ENCODE measurements at regions not wholly inside any gene's neighbourhood (a gene's known extent, or its start where the extent isn't known, plus 50 kb on each side); places are given as distances from the start of the nearest gene placed in this dataset.

DNA sequence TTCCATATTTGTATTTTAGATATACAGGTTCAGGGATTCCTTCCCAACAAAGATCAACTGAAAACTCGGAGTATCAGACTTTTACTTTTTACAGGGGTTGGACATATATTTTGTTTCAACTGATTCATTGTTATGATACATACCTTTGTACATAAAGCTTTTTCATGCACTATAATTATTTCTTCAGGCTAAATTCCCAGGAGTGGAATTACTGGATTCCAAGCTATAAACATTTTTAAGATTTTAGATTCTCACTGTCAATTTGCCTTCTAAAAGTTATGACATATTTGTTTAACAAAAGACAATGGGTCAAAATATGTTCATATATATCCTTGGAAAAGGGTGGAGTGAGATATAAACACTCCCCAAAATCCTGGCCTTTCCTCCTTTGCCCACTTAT is 449.0 kb downstream of the PDCD6IP start:
- H4K20me1 ChIP-seq (ENCODE audit: insufficient read depth, low read length) = no peaks in the 10 kb centered on the region
- no peak overlapping the region for H3K4me2 ChIP-seq (ENCODE audit: low read length)
- H3K4me1 ChIP-seq (ENCODE audit: low read length) = peaks cover 4% of the 10 kb centered on the region
- no peak for TF ChIP-seq EZH2phosphoT487 (IDR thresholded peaks at IDR 0.05; ENCODE audit: low read depth)
- no peak overlapping the region for H3K9ac ChIP-seq (ENCODE audit: low read length)
- H3K4me3 ChIP-seq (ENCODE audit: low read length) = no peak overlapping the region
- H2AFZ ChIP-seq (ENCODE audit: low read depth, low read length) = no peak overlapping the region
- no peaks in the 10 kb centered on the region for H3K36me3 ChIP-seq (replicated peaks; ENCODE audit: low read depth, low read length)
- no peak overlapping the region for H3K27ac ChIP-seq (ENCODE audit: low read length)
- H3K79me2 ChIP-seq (ENCODE audit: low read length) = no peaks in the 10 kb centered on the region
- no peaks in the 10 kb centered on the region for H3K27me3 ChIP-seq (ENCODE audit: low read depth, low read length)
- no peaks in the 10 kb centered on the region for H3K9me3 ChIP-seq (ENCODE audit: insufficient read depth, low read length)

- no peak for TF ChIP-seq CTCF (IDR thresholded peaks at IDR 0.05; ENCODE audit: low read depth, low read length)
- no peak for TF ChIP-seq EZH2phosphoT487 (IDR thresholded peaks at IDR 0.05; ENCODE audit: low read depth)
- H3K79me2 ChIP-seq (ENCODE audit: low read length) = no peaks in the 10 kb centered on the region
- no peaks in the 10 kb centered on the region for H4K20me1 ChIP-seq (ENCODE audit: insufficient read depth, low read length)
- H3K4me3 ChIP-seq (ENCODE audit: low read length) = no peak overlapping the region
- H3K36me3 ChIP-seq (replicated peaks; ENCODE audit: low read depth, low read length) = no peaks in the 10 kb centered on the region
- H2AFZ ChIP-seq (ENCODE audit: low read depth, low read length) = peak overlapping the region; percentile 67
- H3K27me3 ChIP-seq (ENCODE audit: low read depth, low read length) = no peaks in the 10 kb centered on the region
- H3K9ac ChIP-seq (ENCODE audit: low read length) = no peak overlapping the region
- no peak overlapping the region for H3K27ac ChIP-seq (ENCODE audit: low read length)
- H3K4me2 ChIP-seq (ENCODE audit: low read length) = no peak overlapping the region
- H3K9me3 ChIP-seq (ENCODE audit: insufficient read depth, low read length) = no peaks in the 10 kb centered on the region
- peaks cover 4% of the 10 kb centered on the region for H3K4me1 ChIP-seq (ENCODE audit: low read length)
Measured at GRCh38 chr3:34248352-34248751, 449.9 kb downstream of the PDCD6IP start.

DNA sequence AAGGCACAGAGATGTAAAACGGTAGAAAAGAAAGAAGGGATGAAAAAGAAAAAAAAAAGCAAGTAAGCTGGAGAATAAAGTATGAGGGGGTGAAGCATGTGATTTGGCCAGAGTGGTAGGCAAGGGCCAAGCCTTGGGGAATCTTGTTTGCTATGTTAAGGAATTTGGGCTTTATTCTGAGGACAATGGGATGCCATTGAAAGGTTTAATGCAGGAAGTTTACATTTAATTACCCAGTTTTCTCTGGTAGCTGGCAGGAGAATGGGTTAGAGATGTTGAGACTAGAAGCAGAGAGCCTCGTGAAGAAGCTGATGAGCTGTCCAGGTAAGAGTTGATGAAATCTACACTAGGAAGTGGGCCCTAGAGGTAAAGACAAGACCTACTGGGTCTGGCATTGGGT is 455.9 kb downstream of the PDCD6IP start:
- Histone ChIP-seq H4K20me1 (ENCODE audit: insufficient read depth, low read length) (no peaks in the 10 kb centered on the region), H3K4me3 (ENCODE audit: low read length) (no peak overlapping the region), H3K4me1 (ENCODE audit: low read length) (no peaks in the 10 kb centered on the region), H3K4me2 (ENCODE audit: low read length) (no peak overlapping the region), H3K79me2 (ENCODE audit: low read length) (no peaks in the 10 kb centered on the region), H3K9me3 (ENCODE audit: insufficient read depth, low read length) (no peaks in the 10 kb centered on the region), H3K27ac (ENCODE audit: low read length) (no peak overlapping the region), H3K36me3 (replicated peaks; ENCODE audit: low read depth, low read length) (no peaks in the 10 kb centered on the region), H2AFZ (ENCODE audit: low read depth, low read length) (no peak overlapping the region), H3K9ac (ENCODE audit: low read length) (no peak overlapping the region), H3K27me3 (ENCODE audit: low read depth, low read length) (peaks cover 3% of the 10 kb centered on the region; the same call in 1 of the 2 replicates)
- TF ChIP-seq CTCF (IDR thresholded peaks at IDR 0.05; ENCODE audit: low read depth, low read length) (no peak), EZH2phosphoT487 (IDR thresholded peaks at IDR 0.05; ENCODE audit: low read depth) (no peak)

- H3K4me2 ChIP-seq (ENCODE audit: low read length) = no peak overlapping the region
- H4K20me1 ChIP-seq (ENCODE audit: insufficient read depth, low read length) = no peaks in the 10 kb centered on the region
- no peaks in the 10 kb centered on the region for H3K79me2 ChIP-seq (ENCODE audit: low read length)
- TF ChIP-seq EZH2phosphoT487 (IDR thresholded peaks at IDR 0.05; ENCODE audit: low read depth) (no peak), CTCF (IDR thresholded peaks at IDR 0.05; ENCODE audit: low read depth, low read length) (no peak)
- H3K9ac ChIP-seq (ENCODE audit: low read length) = no peak overlapping the region
- H3K4me1 ChIP-seq (ENCODE audit: low read length) = peaks cover 7% of the 10 kb centered on the region
- no peaks in the 10 kb centered on the region for H3K36me3 ChIP-seq (replicated peaks; ENCODE audit: low read depth, low read length)
- no peak overlapping the region for H3K4me3 ChIP-seq (ENCODE audit: low read length)
- no peak overlapping the region for H3K27ac ChIP-seq (ENCODE audit: low read length)
- no peaks in the 10 kb centered on the region for H3K9me3 ChIP-seq (ENCODE audit: insufficient read depth, low read length)
- H2AFZ ChIP-seq (ENCODE audit: low read depth, low read length) = no peak overlapping the region
- H3K27me3 ChIP-seq (ENCODE audit: low read depth, low read length) = peaks cover 3% of the 10 kb centered on the region; the same call in 1 of the 2 replicates
Measured at GRCh38 chr3:34256021-34256420, 457.6 kb downstream of the PDCD6IP start.

DNA sequence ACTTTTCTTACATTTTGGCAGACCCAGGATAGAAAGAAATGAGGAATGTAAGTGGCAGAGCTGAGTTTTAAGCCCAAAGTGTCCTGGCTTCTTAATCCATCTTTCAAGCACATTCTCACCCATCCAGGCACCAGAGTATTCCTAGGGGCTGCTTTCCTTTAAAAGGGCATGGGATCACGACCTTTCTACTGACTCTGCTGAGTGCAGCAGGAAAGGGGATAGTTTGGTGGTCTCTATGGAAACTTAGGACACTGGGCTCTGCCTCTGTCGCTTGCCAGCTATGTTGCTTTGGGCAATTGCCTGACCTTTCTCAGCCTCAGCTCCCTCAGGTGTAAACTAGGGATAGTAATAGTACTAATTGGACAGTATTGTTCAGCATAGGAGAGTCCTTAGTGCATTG is 458.4 kb downstream of the PDCD6IP start:
- H3K27ac ChIP-seq (ENCODE audit: low read length) = no peak overlapping the region

More for the DNA sequence above, 458.4 kb downstream of the PDCD6IP start:
- Histone ChIP-seq H3K4me1 (ENCODE audit: low read length) (peaks cover 15% of the 10 kb centered on the region), H4K20me1 (ENCODE audit: insufficient read depth, low read length) (no peaks in the 10 kb centered on the region), H2AFZ (ENCODE audit: low read depth, low read length) (no peak overlapping the region), H3K9ac (ENCODE audit: low read length) (no peak overlapping the region), H3K9me3 (ENCODE audit: insufficient read depth, low read length) (no peaks in the 10 kb centered on the region), H3K27me3 (ENCODE audit: low read depth, low read length) (peaks cover 3% of the 10 kb centered on the region; the same call in 1 of the 2 replicates), H3K79me2 (ENCODE audit: low read length) (no peaks in the 10 kb centered on the region), H3K4me3 (ENCODE audit: low read length) (no peak overlapping the region), H3K4me2 (ENCODE audit: low read length) (no peak overlapping the region), H3K36me3 (replicated peaks; ENCODE audit: low read depth, low read length) (no peaks in the 10 kb centered on the region)
- TF ChIP-seq EZH2phosphoT487 (IDR thresholded peaks at IDR 0.05; ENCODE audit: low read depth) (no peak), CTCF (IDR thresholded peaks at IDR 0.05; ENCODE audit: low read depth, low read length) (no peak)
